22Rv1 (cell line): ENCODE measurements at regions not wholly inside any gene's neighbourhood (a gene's known extent, or its start where the extent isn't known, plus 50 kb on each side); places are given as distances from the start of the nearest gene placed in this dataset.

ENCODE experiments used
- CTCF ChIP-seq: fragments of 450-650 bp; IDR thresholded peaks from 2 replicates; pipeline ENCODE4 v1.5.1; 2017; ENCODE audit warnings: mild to moderate bottlenecking
- ZFX ChIP-seq: fragments of 450-650 bp; IDR thresholded peaks from 2 replicates; pipeline ENCODE4 v1.6.1; 2017; ENCODE audit warnings: antibody characterized with exemption, borderline replicate concordance

GRCh38 chr1:29901624-29902325 lies 665.5 kb downstream of the PTPRU start:
- TF ChIP-seq CTCF: no peak
- no peak for TF ChIP-seq ZFX
